Spinal cord (tissue), 9 donors: ENCODE measurements at regions not wholly inside any gene's neighbourhood (a gene's known extent, or its start where the extent isn't known, plus 50 kb on each side); places are given as distances from the start of the nearest gene placed in this dataset.

ENCODE experiments used
- DNase-seq, 6 donors: peaks; one replicate each; pipeline versions ENCODE4 v3.0.0 to v3.0.0-alpha.2; 2013 to 2015; ENCODE audit warnings: low spot score in 6 of 6, low read depth in 4 of 6
- H3K27ac ChIP-seq: one replicate; pipeline ENCODE4 v1.5.1; 2013; ENCODE audit warnings: low read depth, low read length, control low read depth
- H3K27me3 ChIP-seq: one replicate; pipeline ENCODE4 v1.6.1; 2013; ENCODE audit warnings: low read length; ENCODE audit not compliant: control insufficient read depth, insufficient read depth
- H3K36me3 ChIP-seq: one replicate; pipeline ENCODE4 v1.6.1; 2013; ENCODE audit warnings: low read length; ENCODE audit not compliant: control insufficient read depth, insufficient read depth
- H3K4me1 ChIP-seq: one replicate; pipeline ENCODE4 v1.6.1; 2013; ENCODE audit warnings: low read length; ENCODE audit not compliant: control insufficient read depth, insufficient read depth
- H3K4me3 ChIP-seq: one replicate; pipeline ENCODE4 v1.5.1; 2013; ENCODE audit warnings: low read depth, low read length, control low read depth
- H3K9me3 ChIP-seq: one replicate; pipeline ENCODE4 v1.6.1; 2013; ENCODE audit warnings: low read length; ENCODE audit not compliant: control insufficient read depth, insufficient read depth
- WGBS: methylation state at CpG from one replicate; pipeline ENCODE4 v1.1.5; 2013; ENCODE audit warnings: missing lambda C conversion rate; ENCODE audit not compliant: insufficient coverage; 5-methylcytosine and 5-hydroxymethylcytosine counted together
- donor health status: healthy.

- no peak overlapping the region for H3K27ac ChIP-seq
- no peaks in the 10 kb centered on the region for H3K27me3 ChIP-seq
- H3K36me3 ChIP-seq = no peaks in the 10 kb centered on the region
- H3K9me3 ChIP-seq = no peaks in the 10 kb centered on the region
- no peak overlapping the region for H3K4me3 ChIP-seq
- no peak for DNase-seq
- H3K4me1 ChIP-seq = no peaks in the 10 kb centered on the region
Measured at GRCh38 chr6:26149240-26149639, 62.0 kb downstream of the HFE start.

- Histone ChIP-seq H3K4me1 (peaks cover 10% of the 10 kb centered on the region), H3K9me3 (no peaks in the 10 kb centered on the region)
- WGBS = 96% methylated on average over 3 of the region's 6 CpGs
Measured at GRCh38 chr6:26152226-26153101, 65.2 kb downstream of the HFE start.

GRCh38 chr6:26155061-26155930, 68.1 kb downstream of the HFE start:
- H3K4me3 ChIP-seq = peak overlapping the region; percentile 98
- WGBS = 0% methylated on average over 1 of the region's 9 CpGs

More at GRCh38 chr6:26152226-26153101, 65.2 kb downstream of the HFE start:
- Histone ChIP-seq H3K4me3 (no peak overlapping the region), H3K27ac (no peak overlapping the region), H3K27me3 (no peaks in the 10 kb centered on the region), H3K36me3 (no peaks in the 10 kb centered on the region)
- no peak for DNase-seq

GRCh38 chr6:26156105-26156849, 69.0 kb downstream of the HFE start:
- WGBS = under 1% methylated on average over 61 of the region's 61 CpGs
- Histone ChIP-seq H3K4me1 (peaks cover 10% of the 10 kb centered on the region), H3K9me3 (no peaks in the 10 kb centered on the region), H3K36me3 (no peaks in the 10 kb centered on the region), H3K27ac (peak overlapping the region; percentile 99), H3K27me3 (no peaks in the 10 kb centered on the region), H3K4me3 (peak overlapping the region; percentile 98)
- peak; percentile 81 to 97 (median 90) for DNase-seq

More at GRCh38 chr6:26155061-26155930, 68.1 kb downstream of the HFE start:
- peak overlapping the region; percentile 99 for H3K27ac ChIP-seq
- no peaks in the 10 kb centered on the region for H3K9me3 ChIP-seq
- peaks cover 10% of the 10 kb centered on the region for H3K4me1 ChIP-seq
- no peaks in the 10 kb centered on the region for H3K36me3 ChIP-seq
- H3K27me3 ChIP-seq = no peaks in the 10 kb centered on the region
- DNase-seq = peak in 5 of 6 donors; percentile 48 to 80 (median 59)

- peak overlapping the region; percentile 98 for H3K4me3 ChIP-seq
- DNase-seq = peak in 5 of 6 donors; percentile 38 to 91 (median 62)
- peak overlapping the region; percentile 99 for H3K27ac ChIP-seq
- no peaks in the 10 kb centered on the region for H3K9me3 ChIP-seq
- WGBS = 0% methylated on average over 18 of the region's 18 CpGs
- H3K4me1 ChIP-seq = peaks cover 10% of the 10 kb centered on the region
- H3K36me3 ChIP-seq = no peaks in the 10 kb centered on the region
- H3K27me3 ChIP-seq = no peaks in the 10 kb centered on the region
Measured at GRCh38 chr6:26156850-26157250, 69.6 kb downstream of the HFE start.

GRCh38 chr6:26157251-26158075, 70.2 kb downstream of the HFE start:
- WGBS = 0% methylated on average over 22 of the region's 29 CpGs
- DNase-seq = peak; percentile 89 to 99 (median 96)
- no peaks in the 10 kb centered on the region for H3K9me3 ChIP-seq
- H3K27me3 ChIP-seq = no peaks in the 10 kb centered on the region
- peak overlapping the region; percentile 98 for H3K4me3 ChIP-seq
- peaks cover 11% of the 10 kb centered on the region for H3K4me1 ChIP-seq
- peak overlapping the region; percentile 99 for H3K27ac ChIP-seq
- no peaks in the 10 kb centered on the region for H3K36me3 ChIP-seq

GRCh38 chr6:26158076-26158580, 70.9 kb downstream of the HFE start:
- Histone ChIP-seq H3K9me3 (no peaks in the 10 kb centered on the region), H3K27me3 (no peaks in the 10 kb centered on the region), H3K4me1 (peaks cover 13% of the 10 kb centered on the region), H3K4me3 (peak overlapping the region; percentile 98), H3K36me3 (no peaks in the 10 kb centered on the region), H3K27ac (peak overlapping the region; percentile 99)
- DNase-seq = no peak
- WGBS = 0% methylated on average over 27 of the region's 30 CpGs

GRCh38 chr6:26158581-26159356, 71.5 kb downstream of the HFE start:
- Histone ChIP-seq H3K4me3 (peak overlapping the region; percentile 98), H3K27me3 (no peaks in the 10 kb centered on the region), H3K9me3 (no peaks in the 10 kb centered on the region), H3K27ac (peak overlapping the region; percentile 99), H3K4me1 (peaks cover 13% of the 10 kb centered on the region), H3K36me3 (no peaks in the 10 kb centered on the region)
- WGBS = 0% methylated on average over 8 of the region's 21 CpGs
- DNase-seq = peak in 5 of 6 donors; percentile 38 to 79 (median 68)
